Activated B cell treated with CpG ODN at 0.5 μM for 24 hours (primary cell): ENCODE measurements at regions not wholly inside any gene's neighbourhood (a gene's known extent, or its start where the extent isn't known, plus 50 kb on each side); places are given as distances from the start of the nearest gene placed in this dataset.

ENCODE experiments used
- ATAC-seq: fragments of 200-7000 bp; cut with Tn5 transposase; one replicate; pipeline ENCODE4 v1.10.0; 2021; ENCODE audit warnings: low read depth, mild to moderate bottlenecking, moderate library complexity
- CTCF ChIA-PET: fragments of 350-600 bp; sonication (Branson Sonifier 250); formaldehyde crosslinking; loops from one replicate; lab custom pipeline; 2021; ENCODE audit warnings: antibody characterized with exemption; lab: Charles Lee
- POLR2A ChIA-PET: fragments of 350-600 bp; sonication (Branson Sonifier 250); formaldehyde crosslinking; loops from one replicate; lab custom pipeline; 2021; ENCODE audit warnings: antibody characterized with exemption; lab: Charles Lee
- DNase-seq: peaks from one replicate; pipeline ENCODE4 v3.0.0; 2022
- H3K27ac Mint-ChIP-seq: one replicate; pipeline ENCODE4 v1.8.0; 2020; ENCODE audit warnings: mixed read lengths
- H3K27me3 Mint-ChIP-seq: one replicate; pipeline ENCODE4 v1.8.0; 2021; ENCODE audit warnings: mixed read lengths
- H3K36me3 Mint-ChIP-seq: one replicate; pipeline ENCODE4 v1.8.0; 2021; ENCODE audit warnings: low read depth, mixed read lengths
- H3K4me1 Mint-ChIP-seq: one replicate; pipeline ENCODE4 v1.8.0; 2021; ENCODE audit warnings: mixed read lengths
- H3K4me3 Mint-ChIP-seq: one replicate; pipeline ENCODE4 v1.8.0; 2020; ENCODE audit warnings: mild to moderate bottlenecking, mixed read lengths
- H3K9me3 Mint-ChIP-seq: one replicate; pipeline ENCODE4 v1.8.0; 2020; ENCODE audit warnings: mixed read lengths
- intact Hi-C: fragments of 100-400 bp; cut with micrococcal nuclease; formaldehyde crosslinking; loops from one replicate; pipeline ENCODE4 v1.15.1; 2024
- TF ChIP-seq, protein P1 (sequence below): fragments of 200-600 bp; IDR thresholded peaks from one replicate; pipeline ENCODE4 v1.8.0; 2022; ENCODE audit warnings: antibody characterized with exemption, mild to moderate bottlenecking

DNA sequence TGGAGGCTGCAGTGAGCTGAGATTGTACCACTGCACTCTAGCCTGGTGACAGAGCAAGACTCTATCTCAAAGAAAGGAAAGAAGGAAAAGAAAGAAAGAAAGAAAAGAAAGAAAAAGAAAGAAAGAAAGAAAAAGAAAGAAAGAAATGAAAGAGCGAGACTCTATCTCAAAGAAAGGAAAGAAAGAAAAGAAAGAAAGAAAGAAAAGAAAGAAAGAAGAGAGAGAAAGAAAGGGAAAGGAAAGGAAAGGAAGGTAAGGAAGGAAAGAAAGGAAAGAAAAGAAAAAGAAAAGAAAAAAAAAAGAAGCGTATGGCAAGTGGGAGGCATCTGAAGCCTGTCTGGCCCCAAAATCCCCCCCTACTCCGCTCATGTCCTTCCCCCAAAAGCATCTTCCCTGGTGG is 182.3 kb upstream of the MSX2 start:
- no peak for ATAC-seq

DNA sequence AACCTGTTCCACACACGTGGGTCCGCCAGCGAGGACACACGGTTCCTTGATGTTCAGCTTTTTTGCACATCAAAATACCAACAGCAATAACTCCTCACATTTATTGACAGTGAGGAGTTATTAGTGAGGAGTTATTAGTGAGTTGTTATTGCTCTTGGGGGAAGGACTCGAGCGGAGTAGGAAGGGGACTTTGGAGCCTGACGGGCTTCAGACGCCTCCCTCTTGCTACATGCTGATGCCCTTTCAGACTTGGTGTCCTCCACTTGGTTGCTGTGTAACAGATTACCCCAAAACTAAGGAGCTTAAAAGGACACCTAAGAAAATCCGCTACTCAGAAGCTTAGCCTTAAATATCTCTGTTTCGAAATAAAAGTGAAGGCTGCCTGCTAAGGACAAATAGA is 181.9 kb upstream of the MSX2 start:
- H3K27me3 Mint-ChIP-seq: no peaks in the 10 kb centered on the region
- POLR2A ChIA-PET: no interaction called here
- TF ChIP-seq, protein P1, sequence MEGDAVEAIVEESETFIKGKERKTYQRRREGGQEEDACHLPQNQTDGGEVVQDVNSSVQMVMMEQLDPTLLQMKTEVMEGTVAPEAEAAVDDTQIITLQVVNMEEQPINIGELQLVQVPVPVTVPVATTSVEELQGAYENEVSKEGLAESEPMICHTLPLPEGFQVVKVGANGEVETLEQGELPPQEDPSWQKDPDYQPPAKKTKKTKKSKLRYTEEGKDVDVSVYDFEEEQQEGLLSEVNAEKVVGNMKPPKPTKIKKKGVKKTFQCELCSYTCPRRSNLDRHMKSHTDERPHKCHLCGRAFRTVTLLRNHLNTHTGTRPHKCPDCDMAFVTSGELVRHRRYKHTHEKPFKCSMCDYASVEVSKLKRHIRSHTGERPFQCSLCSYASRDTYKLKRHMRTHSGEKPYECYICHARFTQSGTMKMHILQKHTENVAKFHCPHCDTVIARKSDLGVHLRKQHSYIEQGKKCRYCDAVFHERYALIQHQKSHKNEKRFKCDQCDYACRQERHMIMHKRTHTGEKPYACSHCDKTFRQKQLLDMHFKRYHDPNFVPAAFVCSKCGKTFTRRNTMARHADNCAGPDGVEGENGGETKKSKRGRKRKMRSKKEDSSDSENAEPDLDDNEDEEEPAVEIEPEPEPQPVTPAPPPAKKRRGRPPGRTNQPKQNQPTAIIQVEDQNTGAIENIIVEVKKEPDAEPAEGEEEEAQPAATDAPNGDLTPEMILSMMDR: no peak
- DNase-seq (no peak), ATAC-seq (no peak)
- intact Hi-C loops: no loop called here
- no peak overlapping the region for H3K27ac Mint-ChIP-seq
- H3K36me3 Mint-ChIP-seq: no peaks in the 10 kb centered on the region
- no peak overlapping the region for H3K4me3 Mint-ChIP-seq
- CTCF ChIA-PET: no interaction called here
- no peaks in the 10 kb centered on the region for H3K4me1 Mint-ChIP-seq
- peaks cover 2% of the 10 kb centered on the region for H3K9me3 Mint-ChIP-seq

More for the DNA sequence above, 182.3 kb upstream of the MSX2 start:
- no peaks in the 10 kb centered on the region for H3K4me1 Mint-ChIP-seq
- H3K27me3 Mint-ChIP-seq: no peaks in the 10 kb centered on the region
- ChIA-PET POLR2A (no interaction called here), CTCF (no interaction called here)
- H3K4me3 Mint-ChIP-seq: no peak overlapping the region
- TF ChIP-seq, protein P1: no peak
- intact Hi-C loops: no loop called here
- H3K36me3 Mint-ChIP-seq: no peaks in the 10 kb centered on the region
- DNase-seq: no peak
- H3K9me3 Mint-ChIP-seq: peaks cover 2% of the 10 kb centered on the region
- H3K27ac Mint-ChIP-seq: no peak overlapping the region

GRCh38 chr5:174545926-174546325 is 178.5 kb upstream of the MSX2 start:
- H3K4me3 Mint-ChIP-seq: no peak overlapping the region
- TF ChIP-seq, protein P1: no peak
- no peaks in the 10 kb centered on the region for H3K36me3 Mint-ChIP-seq
- H3K27me3 Mint-ChIP-seq: no peaks in the 10 kb centered on the region
- intact Hi-C loops: no loop called here
- peaks cover 2% of the 10 kb centered on the region for H3K9me3 Mint-ChIP-seq
- no peak overlapping the region for H3K27ac Mint-ChIP-seq
- no peak for ATAC-seq
- H3K4me1 Mint-ChIP-seq: no peaks in the 10 kb centered on the region
- DNase-seq: no peak
- POLR2A ChIA-PET: no interaction called here
- CTCF ChIA-PET: no interaction called here

DNA sequence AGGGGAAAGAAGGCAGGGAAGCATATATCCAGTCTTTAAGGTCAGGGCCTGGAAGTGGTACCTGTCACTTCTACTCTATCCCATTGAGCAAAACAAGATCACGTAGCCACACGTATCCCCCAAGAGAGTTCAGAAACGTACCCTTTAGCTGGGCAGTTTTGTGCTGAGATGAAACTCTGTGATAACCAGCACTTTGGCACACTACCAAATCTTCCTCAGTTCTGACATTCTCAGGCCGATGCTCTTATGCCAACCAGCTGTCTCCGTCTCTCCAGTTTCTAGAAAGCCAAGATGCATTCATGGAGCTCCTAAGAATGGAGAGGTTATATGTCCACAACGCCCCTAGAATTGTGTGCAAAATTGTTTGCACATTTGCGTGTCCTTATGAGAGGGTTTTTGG is 176.6 kb upstream of the MSX2 start:
- H3K27ac Mint-ChIP-seq: no peak overlapping the region
- no peaks in the 10 kb centered on the region for H3K4me1 Mint-ChIP-seq
- DNase-seq (no peak), ATAC-seq (no peak)
- no peaks in the 10 kb centered on the region for H3K27me3 Mint-ChIP-seq
- no peaks in the 10 kb centered on the region for H3K36me3 Mint-ChIP-seq
- CTCF ChIA-PET: no interaction called here
- H3K9me3 Mint-ChIP-seq: peaks cover 2% of the 10 kb centered on the region
- TF ChIP-seq, protein P1: no peak
- H3K4me3 Mint-ChIP-seq: no peak overlapping the region
- POLR2A ChIA-PET: no interaction called here
- intact Hi-C loops: no loop called here

GRCh38 chr5:174549254-174549653 is 175.1 kb upstream of the MSX2 start:
- ChIA-PET POLR2A (no interaction called here), CTCF (no interaction called here)
- DNase-seq (no peak), ATAC-seq (no peak)
- H3K4me1 Mint-ChIP-seq: no peaks in the 10 kb centered on the region
- intact Hi-C loops: no loop called here
- H3K36me3 Mint-ChIP-seq: no peaks in the 10 kb centered on the region
- peaks cover 2% of the 10 kb centered on the region for H3K9me3 Mint-ChIP-seq
- TF ChIP-seq, protein P1: no peak
- no peak overlapping the region for H3K27ac Mint-ChIP-seq
- H3K4me3 Mint-ChIP-seq: no peak overlapping the region
- H3K27me3 Mint-ChIP-seq: no peaks in the 10 kb centered on the region
